Panc1 (cell line): ENCODE measurements at regions not wholly inside any gene's neighbourhood (a gene's known extent, or its start where the extent isn't known, plus 50 kb on each side); places are given as distances from the start of the nearest gene placed in this dataset.
"Not testable (repeated sequence)": the region's sequence is repeated elsewhere in the genome, so short reads cannot be mapped to it uniquely, and the experiment has no call there.

Experiments
- CTCF ChIP-seq: fragments of 450-650 bp; IDR thresholded peaks from 2 replicates; pipeline ENCODE4 v1.5.1; 2017; ENCODE audit warnings: mild to moderate bottlenecking
- POLR2AphosphoS5 ChIP-seq: IDR thresholded peaks from 2 replicates; pipeline ENCODE4 v1.6.1; 2012; ENCODE audit warnings: mild to moderate bottlenecking, low read depth, low read length, moderate library complexity
- REST ChIP-seq, 2 experiments: IDR thresholded peaks; 2 replicates each; pipeline ENCODE4 v1.6.1; 2011 to 2012; ENCODE audit warnings: low read depth in 2 of 2, control low read depth in 1 of 2, low read length in 1 of 2, mild to moderate bottlenecking in 1 of 2, moderate library complexity in 1 of 2; ENCODE audit not compliant: insufficient read depth in 1 of 2
- SIN3A ChIP-seq: IDR thresholded peaks from 2 replicates; pipeline ENCODE4 v1.6.1; 2012; ENCODE audit warnings: low read depth, mild to moderate bottlenecking, low read length, moderate library complexity, borderline replicate concordance; ENCODE audit not compliant: insufficient read depth
- TCF7L2 ChIP-seq: IDR thresholded peaks from 2 replicates; pipeline ENCODE4 v1.6.1; 2011; ENCODE audit warnings: mild to moderate bottlenecking, low read depth, low read length, inconsistent platforms

- not testable (repeated sequence) for TF ChIP-seq CTCF; REST (IDR thresholded peaks at IDR 0.05; ENCODE audit: insufficient read depth in 1 of 2, low read depth in 2 of 2, low read length in 1 of 2); SIN3A; TCF7L2; POLR2AphosphoS5
Measured at GRCh38 chr16:15307184-15307583, 70.9 kb downstream of the NPIPA5 start.
